ENCODE measurements at regions not wholly inside any gene's neighbourhood (a gene's known extent, or its start where the extent isn't known, plus 50 kb on each side); places are given as distances from the start of the nearest gene placed in this dataset.
A peak's percentile ranks its signal among the peaks of the same experiment; 100 is the strongest.

DNA sequence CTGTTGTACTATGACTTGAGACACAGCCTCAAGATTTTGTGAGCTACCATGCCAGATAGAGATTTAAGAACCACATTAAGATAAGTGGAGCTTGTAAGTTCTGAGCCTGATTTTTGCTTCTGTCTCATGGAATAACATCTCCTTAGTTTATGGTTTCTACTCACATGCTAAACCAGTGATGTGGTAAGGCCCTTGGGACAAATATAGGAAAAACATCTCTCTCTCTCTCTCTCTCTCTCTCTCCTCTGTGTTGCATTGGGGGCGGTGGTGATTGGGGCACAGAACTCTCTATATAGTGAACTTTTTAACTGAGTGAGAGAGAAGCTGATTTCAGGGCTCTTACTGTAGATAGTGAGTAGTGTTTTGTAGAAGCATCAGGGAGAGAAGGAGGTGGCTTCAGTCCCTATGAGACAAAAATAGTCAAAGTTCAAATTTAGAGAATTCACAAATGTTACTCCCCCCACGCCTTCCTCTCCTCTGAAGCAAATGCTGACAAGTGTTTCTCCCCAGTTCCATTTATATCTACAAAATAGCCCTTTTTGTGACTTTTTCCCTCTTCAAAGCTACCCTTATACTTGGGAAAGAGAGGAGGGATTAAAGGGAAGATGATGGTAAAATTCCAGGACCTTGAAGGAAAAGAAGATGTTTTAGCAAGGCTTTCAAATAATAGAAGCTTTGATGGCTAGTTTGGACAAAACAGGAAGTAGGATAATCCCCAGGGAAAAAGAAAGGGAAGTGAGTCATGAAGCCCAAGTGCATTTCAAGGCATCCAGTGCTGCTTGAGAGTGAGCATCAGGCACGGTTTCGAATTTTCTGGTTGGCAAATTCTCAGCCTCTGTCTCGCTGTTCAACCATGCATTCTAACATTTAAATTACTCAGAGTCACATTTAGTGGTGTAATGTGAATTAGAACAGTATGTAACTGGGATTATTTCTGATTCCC is 134.3 kb upstream of the AP1S2 start:
- peak; percentile 69 for DNase-seq (ENCODE audit: low read depth)
- H3K4me3 ChIP-seq (ENCODE audit: low read depth, low read length), result no peak overlapping the region

- DNase-seq (ENCODE audit: low read depth), result no peak
- no peak overlapping the region for H3K4me3 ChIP-seq (ENCODE audit: low read depth, low read length)
These were observed 131.3 kb upstream of the AP1S2 start for GRCh38 chrX:15985937-15986336.

DNA sequence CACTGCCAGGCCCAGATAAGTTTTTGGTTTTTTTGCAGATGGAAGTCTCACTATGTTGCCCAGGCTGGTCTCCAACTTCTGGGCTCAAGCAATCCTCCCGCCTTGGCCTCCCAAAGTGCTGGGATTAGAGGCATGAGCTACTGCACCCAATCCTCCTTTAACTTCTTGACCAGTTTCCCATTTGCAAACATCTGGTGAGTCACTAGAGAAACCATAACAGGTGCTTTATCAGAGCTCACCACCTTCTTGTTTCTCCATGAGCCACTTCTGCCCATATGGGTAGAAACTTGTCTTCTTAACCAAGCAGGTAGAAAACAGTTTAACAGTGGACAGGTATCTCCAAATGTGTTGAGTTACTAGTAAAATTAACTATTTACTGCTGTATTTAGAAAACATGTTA is 128.4 kb upstream of the AP1S2 start:
- no peak for DNase-seq (ENCODE audit: low read depth)
- no peak overlapping the region for H3K4me3 ChIP-seq (ENCODE audit: low read depth, low read length)

DNA sequence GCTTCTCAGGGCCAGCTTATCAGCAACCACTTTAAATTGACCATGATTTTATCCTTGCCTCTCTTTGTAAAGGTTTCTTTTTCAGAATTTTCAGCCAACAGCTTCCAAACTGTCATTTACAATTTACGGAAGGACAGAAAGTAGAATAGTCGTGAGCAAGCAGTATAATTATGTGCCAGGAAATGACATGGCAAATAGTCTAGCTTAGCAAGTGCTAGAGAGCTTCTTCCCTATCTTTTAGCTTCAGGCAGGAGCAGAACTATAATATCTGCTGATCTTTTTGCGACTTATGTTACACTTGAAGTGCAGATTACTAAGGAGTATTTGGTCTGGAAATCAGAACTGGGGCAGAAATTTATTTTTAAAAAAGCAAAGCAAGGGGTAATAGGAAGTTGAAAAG is 123.0 kb upstream of the AP1S2 start:
- no peak for DNase-seq (ENCODE audit: low read depth)
- H3K4me3 ChIP-seq (ENCODE audit: low read depth, low read length), result no peak overlapping the region

DNA sequence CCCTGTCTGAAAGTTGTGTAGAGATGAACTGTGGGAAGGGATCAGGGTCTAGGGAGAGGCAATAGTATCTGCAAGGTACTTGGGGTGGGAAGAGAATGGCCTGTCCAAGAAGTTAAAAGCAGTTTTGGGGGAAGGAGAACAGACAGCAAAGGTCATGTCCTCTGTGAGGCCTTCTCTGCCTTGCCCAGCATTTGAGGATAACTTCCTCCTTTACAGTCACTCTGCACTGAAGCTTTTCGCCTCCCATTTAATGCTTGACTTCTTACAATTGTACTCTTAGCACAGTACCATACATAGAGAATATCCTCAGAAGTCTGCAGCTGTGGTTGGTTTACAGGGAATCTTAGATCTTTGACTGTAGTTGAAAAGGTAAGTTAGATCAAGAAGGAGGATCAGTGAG is 121.8 kb upstream of the AP1S2 start:
- no peak for DNase-seq (ENCODE audit: low read depth)
- H3K4me3 ChIP-seq (ENCODE audit: low read depth, low read length), result no peak overlapping the region

GRCh38 chrX:15973946-15974345 is 119.3 kb upstream of the AP1S2 start:
- no peak overlapping the region for H3K4me3 ChIP-seq (ENCODE audit: low read depth, low read length)
- no peak for DNase-seq (ENCODE audit: low read depth)

GRCh38 chrX:15973299-15973698 is 118.7 kb upstream of the AP1S2 start:
- no peak for DNase-seq (ENCODE audit: low read depth)
- H3K4me3 ChIP-seq (ENCODE audit: low read depth, low read length), result no peak overlapping the region

- no peak overlapping the region for H3K4me3 ChIP-seq (ENCODE audit: low read depth, low read length)
- DNase-seq (ENCODE audit: low read depth), result no peak
These were observed 117.1 kb upstream of the AP1S2 start for GRCh38 chrX:15971696-15972095.

DNA sequence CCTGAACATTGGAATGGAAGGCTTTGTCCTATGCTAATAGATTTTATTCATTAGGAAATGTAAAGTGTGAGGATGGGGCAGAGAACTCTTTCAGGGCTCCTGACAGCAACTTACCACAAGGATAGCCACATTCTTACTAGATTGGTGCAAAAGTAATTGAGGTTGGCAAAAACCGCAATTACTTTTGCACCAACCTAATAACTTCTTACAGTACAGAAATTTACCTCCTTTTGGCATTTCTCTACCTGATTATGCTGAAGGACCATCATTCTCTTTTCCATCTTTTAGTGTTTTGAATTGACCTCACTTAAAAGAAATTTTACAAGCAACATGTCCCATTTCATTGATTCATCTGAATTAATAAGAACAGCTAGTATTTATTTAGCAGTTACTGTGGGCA is 109.2 kb upstream of the AP1S2 start:
- no peak overlapping the region for H3K4me3 ChIP-seq (ENCODE audit: low read depth, low read length)
- DNase-seq (ENCODE audit: low read depth), result no peak

GRCh38 chrX:15960237-15960636 is 105.6 kb upstream of the AP1S2 start:
- no peak overlapping the region for H3K4me3 ChIP-seq (ENCODE audit: low read depth, low read length)
- no peak for DNase-seq (ENCODE audit: low read depth)

GRCh38 chrX:15956681-15957080 is 102.1 kb upstream of the AP1S2 start:
- H3K4me3 ChIP-seq (ENCODE audit: low read depth, low read length), result no peak overlapping the region
- no peak for DNase-seq (ENCODE audit: low read depth)

DNA sequence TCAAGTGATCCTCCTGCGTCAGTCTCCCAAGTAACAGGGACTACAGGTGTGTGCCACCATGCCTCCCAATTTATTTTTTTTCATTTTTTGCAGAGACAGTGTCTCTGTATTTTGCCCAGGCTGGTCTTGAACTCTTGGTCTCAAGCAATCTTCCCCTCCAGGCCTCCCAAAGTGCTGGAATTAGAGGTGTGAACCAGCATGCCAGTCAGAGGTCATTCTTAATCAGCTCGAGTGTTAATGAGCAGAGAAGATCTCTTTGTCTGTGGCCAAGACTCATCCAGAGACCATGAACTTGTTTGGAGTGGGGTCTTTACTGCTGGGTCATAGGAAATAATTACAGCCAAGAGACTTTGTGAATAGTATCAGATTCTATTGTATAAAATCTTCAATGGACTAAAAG is 99.2 kb upstream of the AP1S2 start:
- H3K4me3 ChIP-seq (ENCODE audit: low read depth, low read length), result no peak overlapping the region
- no peak for DNase-seq (ENCODE audit: low read depth)

DNA sequence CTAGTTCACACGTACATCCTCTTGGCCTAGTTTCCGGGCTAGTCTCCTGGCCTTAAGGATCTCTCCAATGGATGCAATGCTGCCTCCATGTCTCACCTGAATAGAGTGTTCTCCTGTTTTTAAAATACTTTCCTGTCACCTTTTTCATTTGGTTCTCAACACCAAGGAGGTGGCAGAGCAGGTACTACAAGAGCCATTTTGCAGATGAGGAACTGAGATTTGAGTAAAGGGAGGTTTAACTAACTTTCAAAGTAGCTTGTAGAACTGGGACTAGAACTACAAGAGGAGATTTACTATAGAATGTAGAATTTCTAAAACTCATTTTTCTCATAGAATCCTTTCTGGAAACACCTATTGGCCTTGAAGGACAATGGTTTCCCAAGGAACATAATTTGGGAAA is 97.6 kb upstream of the AP1S2 start:
- no peak overlapping the region for H3K4me3 ChIP-seq (ENCODE audit: low read depth, low read length)
- no peak for DNase-seq (ENCODE audit: low read depth)

- no peak overlapping the region for H3K4me3 ChIP-seq (ENCODE audit: low read depth, low read length)
These were observed 93.7 kb upstream of the AP1S2 start for GRCh38 chrX:15948318-15948660.

GRCh38 chrX:15947648-15948317 is 93.2 kb upstream of the AP1S2 start:
- peak overlapping the region; percentile 7 for H3K4me3 ChIP-seq (ENCODE audit: low read depth, low read length)
- peak; percentile 20 for DNase-seq (ENCODE audit: low read depth)

More at GRCh38 chrX:15948318-15948660, 93.7 kb upstream of the AP1S2 start:
- no peak for DNase-seq (ENCODE audit: low read depth)

GRCh38 chrX:15946783-15947580 is 92.4 kb upstream of the AP1S2 start:
- peak overlapping the region; percentile 7 for H3K4me3 ChIP-seq (ENCODE audit: low read depth, low read length)
- peak; percentile 67 for DNase-seq (ENCODE audit: low read depth)

DNA sequence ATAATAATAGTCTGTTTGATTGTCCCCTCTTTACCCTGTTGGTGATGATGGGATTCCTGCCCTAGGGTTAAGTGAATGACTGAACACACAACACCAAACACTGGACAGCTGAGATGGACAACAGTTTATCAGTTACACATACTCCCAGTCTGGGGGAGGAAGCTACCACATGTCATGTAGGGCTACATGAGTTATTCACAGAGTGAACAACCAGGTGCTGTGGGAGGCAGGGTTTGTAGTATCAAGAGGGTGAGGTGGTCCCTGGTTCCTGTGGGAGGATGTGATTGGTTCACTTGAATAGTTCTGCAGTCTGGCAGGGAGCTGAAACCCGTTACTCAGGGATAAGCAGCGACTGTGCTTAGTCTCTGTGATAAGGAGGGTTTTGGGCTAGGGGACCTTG is 88.8 kb upstream of the AP1S2 start:
- H3K4me3 ChIP-seq (ENCODE audit: low read depth, low read length), result no peak overlapping the region
- DNase-seq (ENCODE audit: low read depth), result no peak

GRCh38 chrX:15942307-15942706 is 87.7 kb upstream of the AP1S2 start:
- no peak for DNase-seq (ENCODE audit: low read depth)
- H3K4me3 ChIP-seq (ENCODE audit: low read depth, low read length), result no peak overlapping the region

GRCh38 chrX:15939737-15940136 is 85.1 kb upstream of the AP1S2 start:
- DNase-seq (ENCODE audit: low read depth), result no peak

GRCh38 chrX:15938072-15938471 is 83.5 kb upstream of the AP1S2 start:
- no peak overlapping the region for H3K4me3 ChIP-seq (ENCODE audit: low read depth, low read length)
- DNase-seq (ENCODE audit: low read depth), result no peak

More at GRCh38 chrX:15939737-15940136, 85.1 kb upstream of the AP1S2 start:
- no peak overlapping the region for H3K4me3 ChIP-seq (ENCODE audit: low read depth, low read length)

All from skeletal muscle cell (primary cell).